ENCODE measurements at regions not wholly inside any gene's neighbourhood (a gene's known extent, or its start where the extent isn't known, plus 50 kb on each side); places are given as distances from the start of the nearest gene placed in this dataset.

DNA sequence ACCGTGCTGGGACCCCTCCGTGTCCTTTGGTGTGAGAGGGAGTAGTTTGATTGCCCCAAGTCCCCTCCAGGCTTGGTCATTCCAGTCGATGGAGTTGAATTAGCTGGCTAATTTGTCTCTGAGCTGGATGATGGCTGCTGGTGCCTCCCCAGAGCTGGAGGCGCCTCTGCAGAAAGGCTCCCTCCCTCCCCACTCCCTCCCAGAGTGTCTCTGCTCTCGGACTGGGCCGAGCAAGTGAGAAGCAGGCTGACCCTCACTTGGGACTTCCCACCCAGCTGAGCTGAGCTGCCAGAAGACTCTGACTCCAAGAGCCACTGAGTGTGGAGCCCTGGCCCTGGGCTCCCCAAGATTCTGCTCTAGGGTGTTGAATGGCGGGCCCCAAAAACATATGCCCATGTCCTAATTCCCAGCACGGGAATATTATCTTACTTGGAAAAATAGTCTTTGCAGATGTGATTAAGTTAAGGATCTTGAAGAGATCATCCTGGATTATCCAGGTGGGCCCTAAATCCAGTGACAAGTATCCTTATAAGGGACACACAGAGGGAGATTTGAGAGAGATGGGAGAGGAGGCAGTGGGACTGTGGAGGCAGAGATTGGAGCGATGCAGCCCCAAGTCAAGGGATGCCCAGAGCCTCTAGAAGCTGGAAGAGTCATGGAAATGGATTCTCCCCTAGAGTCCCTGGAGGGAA is 60.7 kb upstream of the TLE3 start:
- TF ChIP-seq GATA2 (IDR thresholded peaks at IDR 0.05; ENCODE audit: low read depth, low read length) (no peak), GATA3 (IDR thresholded peaks at IDR 0.05; ENCODE audit: low read depth, low read length) (no peak)
